ENCODE measurements at regions not wholly inside any gene's neighbourhood (a gene's known extent, or its start where the extent isn't known, plus 50 kb on each side); places are given as distances from the start of the nearest gene placed in this dataset.

- no peak for DNase-seq (ENCODE audit: low spot score)
- Histone ChIP-seq H3K27me3 (replicated peaks; ENCODE audit: insufficient read depth, low read depth, low read length, poor library complexity) (no peaks in the 10 kb centered on the region), H3K36me3 (ENCODE audit: insufficient read depth, low read length, poor library complexity, severe bottlenecking) (no peaks in the 10 kb centered on the region), H3K9me3 (ENCODE audit: low read depth, low read length, poor library complexity, severe bottlenecking) (no peaks in the 10 kb centered on the region), H3K4me3 (ENCODE audit: low read depth, low read length, poor library complexity, severe bottlenecking) (no peak overlapping the region), H3K4me1 (ENCODE audit: insufficient read depth, low read length, poor library complexity, severe bottlenecking) (no peaks in the 10 kb centered on the region), H3K27ac (ENCODE audit: low read depth, low read length, poor library complexity, severe bottlenecking) (no peak overlapping the region)
- TF ChIP-seq EZH2 (IDR thresholded peaks at IDR 0.05; ENCODE audit: borderline replicate concordance, low read depth, low read length, poor library complexity, severe bottlenecking) (no peak), CTCF (conservative IDR thresholded peaks at IDR 0.05; ENCODE audit: low read depth, low read length) (no peak)
- BruUV-seq (replicated peaks): no TSS peak
- intact Hi-C loops (cut with micrococcal nuclease; ENCODE audit: unreplicated experiment): no loop called here
- POLR2A ChIA-PET (ENCODE audit: low non-redundant PET): no interaction called here
- CTCF ChIA-PET: no interaction called here
These were observed 184.7 kb upstream of the TTC14 start for GRCh38 chr3:180417241-180417640.

GRCh38 chr3:180420016-180420415 is 181.9 kb upstream of the TTC14 start:
- Histone ChIP-seq H3K27ac (ENCODE audit: low read depth, low read length, poor library complexity, severe bottlenecking) (no peak overlapping the region), H3K36me3 (ENCODE audit: insufficient read depth, low read length, poor library complexity, severe bottlenecking) (no peaks in the 10 kb centered on the region), H3K4me3 (ENCODE audit: low read depth, low read length, poor library complexity, severe bottlenecking) (no peak overlapping the region), H3K27me3 (replicated peaks; ENCODE audit: insufficient read depth, low read depth, low read length, poor library complexity) (no peaks in the 10 kb centered on the region), H3K9me3 (ENCODE audit: low read depth, low read length, poor library complexity, severe bottlenecking) (no peaks in the 10 kb centered on the region), H3K4me1 (ENCODE audit: insufficient read depth, low read length, poor library complexity, severe bottlenecking) (no peaks in the 10 kb centered on the region)
- intact Hi-C loops (cut with micrococcal nuclease; ENCODE audit: unreplicated experiment): no loop called here
- TF ChIP-seq CTCF (conservative IDR thresholded peaks at IDR 0.05; ENCODE audit: low read depth, low read length): no peak
- TF ChIP-seq EZH2 (IDR thresholded peaks at IDR 0.05; ENCODE audit: borderline replicate concordance, low read depth, low read length, poor library complexity, severe bottlenecking): no peak
- no peak for DNase-seq (ENCODE audit: low spot score)
- ChIA-PET POLR2A (ENCODE audit: low non-redundant PET) (no interaction called here), CTCF (no interaction called here)
- no TSS peak for BruUV-seq (replicated peaks)

GRCh38 chr3:180420804-180421203 is 181.2 kb upstream of the TTC14 start:
- POLR2A ChIA-PET (ENCODE audit: low non-redundant PET): no interaction called here
- no peak overlapping the region for H3K27ac ChIP-seq (ENCODE audit: low read depth, low read length, poor library complexity, severe bottlenecking)
- TF ChIP-seq CTCF (conservative IDR thresholded peaks at IDR 0.05; ENCODE audit: low read depth, low read length) (no peak), EZH2 (IDR thresholded peaks at IDR 0.05; ENCODE audit: borderline replicate concordance, low read depth, low read length, poor library complexity, severe bottlenecking) (no peak)
- DNase-seq (ENCODE audit: low spot score): no peak
- BruUV-seq (replicated peaks): no TSS peak
- no peaks in the 10 kb centered on the region for H3K9me3 ChIP-seq (ENCODE audit: low read depth, low read length, poor library complexity, severe bottlenecking)
- H3K27me3 ChIP-seq (replicated peaks; ENCODE audit: insufficient read depth, low read depth, low read length, poor library complexity): no peaks in the 10 kb centered on the region
- no peak overlapping the region for H3K4me3 ChIP-seq (ENCODE audit: low read depth, low read length, poor library complexity, severe bottlenecking)
- no peaks in the 10 kb centered on the region for H3K4me1 ChIP-seq (ENCODE audit: insufficient read depth, low read length, poor library complexity, severe bottlenecking)
- CTCF ChIA-PET: no interaction called here
- intact Hi-C loops (cut with micrococcal nuclease; ENCODE audit: unreplicated experiment): no loop called here
- H3K36me3 ChIP-seq (ENCODE audit: insufficient read depth, low read length, poor library complexity, severe bottlenecking): no peaks in the 10 kb centered on the region
